ENCODE measurements at regions not wholly inside any gene's neighbourhood (a gene's known extent, or its start where the extent isn't known, plus 50 kb on each side); places are given as distances from the start of the nearest gene placed in this dataset.
A peak's percentile ranks its signal among the peaks of the same experiment; 100 is the strongest.
"Not testable (repeated sequence)": the region's sequence is repeated elsewhere in the genome, so short reads cannot be mapped to it uniquely, and the experiment has no call there.

GRCh38 chr9:66152406-66152805 is 415.5 kb downstream of the FOXD4L4 start:
- not testable (repeated sequence) for ATAC-seq (ENCODE audit: low FRiP score); DNase-seq (ENCODE audit: low spot score)

- not testable (repeated sequence) for DNase-seq (ENCODE audit: low spot score)
- peak; percentile 86 for ATAC-seq (ENCODE audit: low FRiP score)
Measured at GRCh38 chr9:66153021-66153725, 416.2 kb downstream of the FOXD4L4 start.

GRCh38 chr9:66153971-66154691 is 417.2 kb downstream of the FOXD4L4 start:
- not testable (repeated sequence) for DNase-seq (ENCODE audit: low spot score); ATAC-seq (ENCODE audit: low FRiP score)

- ATAC-seq (ENCODE audit: low FRiP score); DNase-seq (ENCODE audit: low spot score): not testable (repeated sequence)
Measured at GRCh38 chr9:66182316-66182715, 445.4 kb downstream of the FOXD4L4 start.

- ATAC-seq (ENCODE audit: low FRiP score); DNase-seq (ENCODE audit: low spot score): not testable (repeated sequence)
Measured at GRCh38 chr9:66183648-66184047, 446.7 kb downstream of the FOXD4L4 start.

GRCh38 chr9:66197199-66197598 is 460.3 kb downstream of the FOXD4L4 start:
- not testable (repeated sequence) for DNase-seq (ENCODE audit: low spot score); ATAC-seq (ENCODE audit: low FRiP score)

- ATAC-seq (ENCODE audit: low FRiP score) = peak; percentile 62
Measured at GRCh38 chr9:66198421-66198820, 461.5 kb downstream of the FOXD4L4 start.

GRCh38 chr9:66206617-66207016 is 469.7 kb downstream of the FOXD4L4 start:
- not testable (repeated sequence) for DNase-seq (ENCODE audit: low spot score); ATAC-seq (ENCODE audit: low FRiP score)

More at GRCh38 chr9:66198421-66198820, 461.5 kb downstream of the FOXD4L4 start:
- not testable (repeated sequence) for DNase-seq (ENCODE audit: low spot score)

GRCh38 chr9:66207914-66208313 is 471.0 kb downstream of the FOXD4L4 start:
- DNase-seq (ENCODE audit: low spot score); ATAC-seq (ENCODE audit: low FRiP score): not testable (repeated sequence)

- not testable (repeated sequence) for DNase-seq (ENCODE audit: low spot score); ATAC-seq (ENCODE audit: low FRiP score)
Measured at GRCh38 chr9:66244763-66245162, 507.8 kb downstream of the FOXD4L4 start.

- DNase-seq (ENCODE audit: low spot score); ATAC-seq (ENCODE audit: low FRiP score): not testable (repeated sequence)
Measured at GRCh38 chr9:66245481-66245880, 508.5 kb downstream of the FOXD4L4 start.

- ATAC-seq (ENCODE audit: low FRiP score); DNase-seq (ENCODE audit: low spot score): not testable (repeated sequence)
Measured at GRCh38 chr9:66257581-66257980, 520.6 kb downstream of the FOXD4L4 start.

GRCh38 chr9:66261576-66261975 is 524.6 kb downstream of the FOXD4L4 start:
- not testable (repeated sequence) for ATAC-seq (ENCODE audit: low FRiP score); DNase-seq (ENCODE audit: low spot score)

- not testable (repeated sequence) for DNase-seq (ENCODE audit: low spot score); ATAC-seq (ENCODE audit: low FRiP score)
Measured at GRCh38 chr9:66263621-66264020, 526.7 kb downstream of the FOXD4L4 start.

GRCh38 chr9:66264786-66265185 is 527.8 kb downstream of the FOXD4L4 start:
- not testable (repeated sequence) for ATAC-seq (ENCODE audit: low FRiP score); DNase-seq (ENCODE audit: low spot score)

- ATAC-seq (ENCODE audit: low FRiP score); DNase-seq (ENCODE audit: low spot score): not testable (repeated sequence)
Measured at GRCh38 chr9:66266202-66266601, 529.3 kb downstream of the FOXD4L4 start.

GRCh38 chr9:66266856-66267430 is 530.0 kb downstream of the FOXD4L4 start:
- not testable (repeated sequence) for DNase-seq (ENCODE audit: low spot score); ATAC-seq (ENCODE audit: low FRiP score)

- not testable (repeated sequence) for ATAC-seq (ENCODE audit: low FRiP score); DNase-seq (ENCODE audit: low spot score)
Measured at GRCh38 chr9:66267684-66268083, 530.7 kb downstream of the FOXD4L4 start.

GRCh38 chr9:66269024-66269423 is 532.1 kb downstream of the FOXD4L4 start:
- not testable (repeated sequence) for ATAC-seq (ENCODE audit: low FRiP score); DNase-seq (ENCODE audit: low spot score)

GRCh38 chr9:66269783-66270182 is 532.8 kb downstream of the FOXD4L4 start:
- DNase-seq (ENCODE audit: low spot score) = peak; percentile 26
- not testable (repeated sequence) for ATAC-seq (ENCODE audit: low FRiP score)
